H1 (cell line): ENCODE measurements at regions not wholly inside any gene's neighbourhood (a gene's known extent, or its start where the extent isn't known, plus 50 kb on each side); places are given as distances from the start of the nearest gene placed in this dataset.

Source experiments
- BCL11A ChIP-seq, 2 experiments: IDR thresholded peaks; one replicate each; pipeline ENCODE4 v1.6.1; 2011; ENCODE audit warnings: low read depth in 2 of 2, low read length in 2 of 2, mild to moderate bottlenecking in 2 of 2
- RBBP5 ChIP-seq: IDR thresholded peaks from 2 replicates; pipeline ENCODE4 v1.7.1; 2012; ENCODE audit warnings: low read depth, mild to moderate bottlenecking, inconsistent platforms, low read length, moderate library complexity, borderline replicate concordance
- RFX5 ChIP-seq: IDR thresholded peaks from 2 replicates; pipeline ENCODE4 v1.6.1; 2011; ENCODE audit warnings: low read depth, low read length, improper control_type of control experiment, borderline replicate concordance
- SAP30 ChIP-seq: fragments of 300-600 bp; sonication (generic); IDR thresholded peaks from 2 replicates; pipeline ENCODE4 v1.7.1; 2012; ENCODE audit warnings: low read length, moderate library complexity, mild to moderate bottlenecking, inconsistent platforms; ENCODE audit not compliant: insufficient read depth, insufficient replicate concordance
- TAF7 ChIP-seq: optimal IDR thresholded peaks from 2 replicates; pipeline ENCODE3; 2011; ENCODE audit warnings: low read depth, mild to moderate bottlenecking, inconsistent platforms, low read length, moderate library complexity, borderline replicate concordance

GRCh38 chr6:167526465-167527368 is 201.8 kb downstream of the TTLL2 start (continued):
- TF ChIP-seq SAP30 (no peak), TAF7 (no peak), RFX5 (no peak), RBBP5 (no peak), BCL11A (IDR thresholded peaks at IDR 0.05; ENCODE audit: low read depth in 2 of 2, low read length in 2 of 2) (no peak)
